PC-3 (cell line): ENCODE measurements at regions not wholly inside any gene's neighbourhood (a gene's known extent, or its start where the extent isn't known, plus 50 kb on each side); places are given as distances from the start of the nearest gene placed in this dataset.

Experiments
- ATAC-seq: fragments of 200-7000 bp; cut with Tn5 transposase; 2 replicates; pipeline ENCODE4 v1.9.1; 2020; ENCODE audit warnings: mild to moderate bottlenecking, moderate library complexity
- BruUV-seq: library from RNA; stranded (reverse); fragments of 400-500 nt; replicated peaks from 2 replicates; lab custom pipeline; 2021; lab: Mats Ljungman, UMichigan
- CTCF ChIA-PET: fragments of 300-600 bp; sonication (Branson Sonifier 250); formaldehyde crosslinking; loops from one replicate; lab custom pipeline; 2022; ENCODE audit warnings: antibody characterized with exemption; lab: Charles Lee
- POLR2A ChIA-PET: fragments of 300-600 bp; sonication (Branson Sonifier 250); formaldehyde crosslinking; loops from one replicate; lab custom pipeline; 2022; ENCODE audit warnings: antibody characterized with exemption; ENCODE audit not compliant: unreplicated experiment; lab: Charles Lee
- DNase-seq: peaks from one replicate; pipeline ENCODE4 v3.0.0-alpha.2; 2015
- H2AFZ ChIP-seq: fragments of 300-600 bp; sonication (generic); 2 replicates; pipeline ENCODE4 v1.6.0; 2016; ENCODE audit warnings: antibody characterized with exemption, low read length
- H3F3A ChIP-seq: fragments of 300-600 bp; sonication (generic); one replicate; pipeline ENCODE4 v1.6.0; 2017; ENCODE audit warnings: antibody characterized with exemption, low read length, control low read depth, mild to moderate bottlenecking; ENCODE audit not compliant: unreplicated experiment
- H3K27ac ChIP-seq: fragments of 300-600 bp; sonication (generic); 2 replicates; pipeline ENCODE4 v1.5.1; 2016; ENCODE audit warnings: mild to moderate bottlenecking, low read length
- H3K27me3 ChIP-seq: fragments of 300-600 bp; sonication (generic); 2 replicates; pipeline ENCODE4 v1.6.1; 2016; ENCODE audit warnings: low read length, mixed read lengths
- H3K36me3 ChIP-seq: fragments of 300-600 bp; sonication (generic); 2 replicates; pipeline ENCODE4 v1.6.1; 2016; ENCODE audit warnings: low read depth, mixed run types, low read length, mixed read lengths
- H3K4me1 ChIP-seq: fragments of 300-600 bp; sonication (generic); 2 replicates; pipeline ENCODE4 v1.5.1; 2016; ENCODE audit warnings: low read length; ENCODE audit not compliant: insufficient read depth
- H3K4me2 ChIP-seq: fragments of 300-600 bp; sonication (generic); 2 replicates; pipeline ENCODE4 v1.6.0; 2016; ENCODE audit warnings: low read length
- H3K4me3 ChIP-seq: fragments of 300-600 bp; sonication (generic); 2 replicates; pipeline ENCODE4 v1.5.1; 2016; ENCODE audit warnings: mild to moderate bottlenecking, low read length, mixed read lengths
- H3K79me2 ChIP-seq: fragments of 300-600 bp; sonication (generic); 2 replicates; pipeline ENCODE4 v1.6.1; 2017; ENCODE audit warnings: low read length, mixed read lengths
- H3K9ac ChIP-seq: fragments of 300-600 bp; sonication (generic); 2 replicates; pipeline ENCODE4 v1.6.0; 2016; ENCODE audit warnings: mild to moderate bottlenecking, low read length
- H3K9me2 ChIP-seq: fragments of 300-600 bp; sonication (generic); replicated peaks from 2 replicates; pipeline ENCODE4 v1.6.1; 2016; ENCODE audit warnings: mixed run types, low read length, mixed read lengths
- H3K9me3 ChIP-seq: fragments of 300-600 bp; sonication (generic); 2 replicates; pipeline ENCODE4 v1.6.1; 2016; ENCODE audit warnings: low read length, mixed read lengths
- H4K20me1 ChIP-seq: fragments of 300-600 bp; sonication (generic); 2 replicates; pipeline ENCODE4 v1.6.1; 2016; ENCODE audit warnings: low read length, mixed read lengths
- EZH2 ChIP-seq: fragments of 300-600 bp; sonication (generic); IDR thresholded peaks from one replicate; pipeline ENCODE4 v1.6.1; 2017; ENCODE audit warnings: antibody characterized with exemption, mild to moderate bottlenecking, low read length; ENCODE audit not compliant: unreplicated experiment
- EZH2phosphoT487 ChIP-seq: fragments of 300-600 bp; sonication (generic); IDR thresholded peaks from 2 replicates; pipeline ENCODE4 v1.6.1; 2018; ENCODE audit warnings: mild to moderate bottlenecking, antibody characterized with exemption, low read length, borderline replicate concordance
- intact Hi-C: fragments of 100-400 bp; cut with micrococcal nuclease; formaldehyde crosslinking; loops from 2 replicates; pipeline ENCODE4 v1.9.0; 2023
- TF ChIP-seq, protein P1 (sequence below): fragments of 300-600 bp; sonication (generic); conservative IDR thresholded peaks from 2 replicates; pipeline ENCODE4 v1.5.1; 2017; ENCODE audit warnings: antibody characterized with exemption, low read depth, mild to moderate bottlenecking, low read length

DNA sequence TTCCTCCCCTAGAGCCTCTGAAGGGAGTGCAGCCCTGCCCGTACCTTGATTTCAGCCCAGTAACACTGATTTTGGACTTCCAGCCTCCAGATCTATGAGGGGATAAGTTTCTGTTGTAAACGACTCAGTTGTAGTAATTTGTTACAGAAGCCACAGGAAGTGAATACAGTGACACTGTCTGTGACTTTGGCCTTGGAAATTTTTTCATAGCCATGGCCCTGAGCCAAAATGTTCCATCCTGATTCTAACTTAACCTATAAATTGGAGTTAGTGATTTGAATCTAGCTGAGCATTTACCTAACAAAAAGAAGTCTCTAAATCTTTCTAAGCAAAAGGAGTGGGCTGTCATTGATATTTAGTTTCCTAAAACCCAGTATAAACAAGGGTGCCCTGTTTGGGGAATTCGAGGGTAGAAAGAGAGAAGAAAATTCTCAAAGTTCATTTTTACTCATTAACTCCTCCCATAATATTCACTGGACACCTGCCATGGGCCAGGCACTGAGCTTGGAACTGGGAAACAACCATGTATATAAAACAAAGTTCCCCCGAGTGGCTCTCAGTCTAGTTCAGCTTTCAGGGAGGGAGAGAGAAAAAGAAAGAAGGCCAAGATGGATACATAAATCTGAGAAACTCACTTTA lies 162.3 kb downstream of the SKIDA1 start:
- Histone ChIP-seq H3K9me3 (no peaks in the 10 kb centered on the region), H3K4me1 (peaks cover 36% of the 10 kb centered on the region), H3K9ac (peak overlapping the region; percentile 57), H3K4me2 (peak overlapping the region; percentile 78), H3K27ac (peak overlapping the region; percentile 98), H3K4me3 (peak overlapping the region; percentile 51; the same call in 1 of the 2 replicates), H3K9me2 (no peaks in the 10 kb centered on the region), H3K27me3 (no peaks in the 10 kb centered on the region), H3K36me3 (no peaks in the 10 kb centered on the region), H2AFZ (peak overlapping the region; percentile 25; the same call in 1 of the 2 replicates), H4K20me1 (no peaks in the 10 kb centered on the region), H3K79me2 (no peaks in the 10 kb centered on the region), H3F3A (no peaks in the 10 kb centered on the region)
- intact Hi-C loops, result loop anchor here (5.0 kb wide), 1 partner anchor 71 kb away; no protein-coding TSS in a partner anchor
- DNase-seq (peak; percentile 60), ATAC-seq (no peak)
- ChIA-PET POLR2A (no interaction called here), CTCF (no interaction called here)
- TF ChIP-seq EZH2phosphoT487, result no peak
- BruUV-seq, result no TSS peak

DNA sequence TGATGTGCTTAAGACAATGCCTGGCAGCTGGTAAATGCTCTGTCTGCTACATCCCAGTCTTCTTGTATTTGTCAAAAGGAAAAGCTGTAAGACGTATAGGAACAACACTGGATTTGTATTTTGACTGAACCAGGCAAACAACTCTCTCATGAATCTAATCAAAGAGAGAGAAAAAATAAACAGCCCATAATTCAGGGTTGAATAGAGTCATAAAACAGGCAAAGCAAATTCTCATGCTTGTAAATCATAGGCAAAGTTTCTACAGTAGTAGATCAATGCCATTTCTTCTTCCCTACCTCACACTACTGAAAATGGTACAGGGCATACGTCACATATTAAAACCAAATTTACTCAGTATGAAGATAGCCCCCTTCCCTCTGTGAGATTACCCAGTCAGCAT lies 166.3 kb downstream of the SKIDA1 start:
- ChIA-PET CTCF (no interaction called here), POLR2A (interaction anchor here (0.5 kb wide), 1 partner anchor 64 kb away, joined by 3 read pairs; no protein-coding TSS in a partner anchor)
- no peak overlapping the region for H2AFZ ChIP-seq
- no peak overlapping the region for H3K4me2 ChIP-seq
- no peaks in the 10 kb centered on the region for H3F3A ChIP-seq
- intact Hi-C loops, result no loop called here
- no peaks in the 10 kb centered on the region for H3K36me3 ChIP-seq
- H3K27ac ChIP-seq, result no peak overlapping the region
- TF ChIP-seq EZH2 (no peak), EZH2phosphoT487 (no peak)
- TF ChIP-seq, protein P1, sequence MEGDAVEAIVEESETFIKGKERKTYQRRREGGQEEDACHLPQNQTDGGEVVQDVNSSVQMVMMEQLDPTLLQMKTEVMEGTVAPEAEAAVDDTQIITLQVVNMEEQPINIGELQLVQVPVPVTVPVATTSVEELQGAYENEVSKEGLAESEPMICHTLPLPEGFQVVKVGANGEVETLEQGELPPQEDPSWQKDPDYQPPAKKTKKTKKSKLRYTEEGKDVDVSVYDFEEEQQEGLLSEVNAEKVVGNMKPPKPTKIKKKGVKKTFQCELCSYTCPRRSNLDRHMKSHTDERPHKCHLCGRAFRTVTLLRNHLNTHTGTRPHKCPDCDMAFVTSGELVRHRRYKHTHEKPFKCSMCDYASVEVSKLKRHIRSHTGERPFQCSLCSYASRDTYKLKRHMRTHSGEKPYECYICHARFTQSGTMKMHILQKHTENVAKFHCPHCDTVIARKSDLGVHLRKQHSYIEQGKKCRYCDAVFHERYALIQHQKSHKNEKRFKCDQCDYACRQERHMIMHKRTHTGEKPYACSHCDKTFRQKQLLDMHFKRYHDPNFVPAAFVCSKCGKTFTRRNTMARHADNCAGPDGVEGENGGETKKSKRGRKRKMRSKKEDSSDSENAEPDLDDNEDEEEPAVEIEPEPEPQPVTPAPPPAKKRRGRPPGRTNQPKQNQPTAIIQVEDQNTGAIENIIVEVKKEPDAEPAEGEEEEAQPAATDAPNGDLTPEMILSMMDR, result no peak
- no peaks in the 10 kb centered on the region for H3K27me3 ChIP-seq
- H3K9me2 ChIP-seq, result no peaks in the 10 kb centered on the region
- no peak for ATAC-seq
- H3K4me1 ChIP-seq, result peaks cover 32% of the 10 kb centered on the region
- no peaks in the 10 kb centered on the region for H3K9me3 ChIP-seq
- no peak overlapping the region for H3K9ac ChIP-seq
- H3K79me2 ChIP-seq, result no peaks in the 10 kb centered on the region
- no TSS peak for BruUV-seq
- no peak for DNase-seq
- no peaks in the 10 kb centered on the region for H4K20me1 ChIP-seq
- H3K4me3 ChIP-seq, result no peak overlapping the region

DNA sequence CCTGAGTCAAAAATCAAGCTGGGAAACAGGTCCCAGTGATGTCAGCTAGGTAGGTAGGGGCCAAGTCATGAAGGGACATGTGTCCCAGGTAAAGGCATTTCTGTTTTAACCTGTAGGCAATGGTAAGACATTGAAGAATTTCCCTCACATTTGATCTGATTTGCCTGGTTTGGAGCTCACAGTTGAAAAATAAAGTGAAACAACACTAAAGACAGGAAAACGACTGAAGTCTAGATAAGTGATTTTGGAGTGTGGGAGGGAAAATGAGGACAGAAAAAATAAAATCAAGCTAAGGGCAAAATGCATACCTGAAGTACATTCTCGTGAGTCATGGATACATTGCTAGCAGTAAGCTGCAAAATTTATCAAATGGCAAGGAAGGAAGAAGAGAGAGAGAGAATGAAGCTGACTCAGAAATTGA lies 169.9 kb downstream of the SKIDA1 start:
- Histone ChIP-seq H3K4me2 (no peak overlapping the region), H3K9me3 (no peaks in the 10 kb centered on the region), H3K36me3 (no peaks in the 10 kb centered on the region), H3K9ac (no peak overlapping the region), H3K9me2 (no peaks in the 10 kb centered on the region), H3F3A (no peaks in the 10 kb centered on the region), H2AFZ (0 out of 2 replicates have a peak overlapping the region, but pooled peaks have one; percentile 57), H3K4me1 (peaks cover 7% of the 10 kb centered on the region), H3K27ac (no peak overlapping the region), H4K20me1 (no peaks in the 10 kb centered on the region), H3K79me2 (no peaks in the 10 kb centered on the region), H3K27me3 (no peaks in the 10 kb centered on the region), H3K4me3 (no peak overlapping the region)
- no peak for ATAC-seq
- BruUV-seq, result no TSS peak
- ChIA-PET CTCF (interaction anchor here (0.6 kb wide), 1 partner anchor 63 kb away, joined by 5 read pairs; no protein-coding TSS in a partner anchor), POLR2A (no interaction called here)
- no peak for TF ChIP-seq EZH2phosphoT487
- no peak for TF ChIP-seq EZH2
- TF ChIP-seq, protein P1, result no peak
- intact Hi-C loops, result no loop called here
- DNase-seq, result peak; percentile 44
